HL-60 (cell line): ENCODE measurements at regions not wholly inside any gene's neighbourhood (a gene's known extent, or its start where the extent isn't known, plus 50 kb on each side); places are given as distances from the start of the nearest gene placed in this dataset.

Experiments used
- DNase-seq, 2 experiments: peaks; one replicate each; pipeline ENCODE4 v3.0.0-alpha.2; 2010 to 2020; ENCODE audit warnings: low read depth in 1 of 2, low spot score in 1 of 2
- H3K27ac ChIP-seq: fragments of 250-450 bp; sonication (Bioruptor Pico); replicated peaks from 2 replicates; pipeline ENCODE4 v1.5.1; 2020; ENCODE audit warnings: mild to moderate bottlenecking, moderate library complexity
- H3K27me3 ChIP-seq: fragments of 250-450 bp; sonication (Bioruptor Pico); 2 replicates; pipeline ENCODE4 v1.5.1; 2021; ENCODE audit warnings: mild to moderate bottlenecking, moderate library complexity; ENCODE audit not compliant: insufficient read depth, poor library complexity, severe bottlenecking
- H3K4me3 ChIP-seq: replicated peaks from 2 replicates; pipeline ENCODE4 v1.5.1; 2011; ENCODE audit warnings: mild to moderate bottlenecking, control low read depth, low read length; ENCODE audit not compliant: insufficient read depth
- GABPA ChIP-seq: IDR thresholded peaks from 2 replicates; pipeline ENCODE4 v1.6.1; 2012; ENCODE audit warnings: low read depth
- POLR2AphosphoS5 ChIP-seq: IDR thresholded peaks from 2 replicates; pipeline ENCODE4 v1.6.1; 2012; ENCODE audit warnings: low read depth
- SPI1 ChIP-seq: IDR thresholded peaks from 2 replicates; pipeline ENCODE4 v1.6.1; 2012; ENCODE audit warnings: low read depth, mild to moderate bottlenecking, borderline replicate concordance
- TF ChIP-seq, protein P1 (sequence below): IDR thresholded peaks from 2 replicates; pipeline ENCODE4 v1.6.1; 2012; ENCODE audit warnings: low read depth; ENCODE audit not compliant: insufficient replicate concordance
- TF ChIP-seq, protein P2 (sequence below): IDR thresholded peaks from one replicate; pipeline ENCODE4 v1.5.1; 2011; ENCODE audit warnings: low read length, control low read depth, inconsistent platforms; ENCODE audit not compliant: insufficient read depth

DNA sequence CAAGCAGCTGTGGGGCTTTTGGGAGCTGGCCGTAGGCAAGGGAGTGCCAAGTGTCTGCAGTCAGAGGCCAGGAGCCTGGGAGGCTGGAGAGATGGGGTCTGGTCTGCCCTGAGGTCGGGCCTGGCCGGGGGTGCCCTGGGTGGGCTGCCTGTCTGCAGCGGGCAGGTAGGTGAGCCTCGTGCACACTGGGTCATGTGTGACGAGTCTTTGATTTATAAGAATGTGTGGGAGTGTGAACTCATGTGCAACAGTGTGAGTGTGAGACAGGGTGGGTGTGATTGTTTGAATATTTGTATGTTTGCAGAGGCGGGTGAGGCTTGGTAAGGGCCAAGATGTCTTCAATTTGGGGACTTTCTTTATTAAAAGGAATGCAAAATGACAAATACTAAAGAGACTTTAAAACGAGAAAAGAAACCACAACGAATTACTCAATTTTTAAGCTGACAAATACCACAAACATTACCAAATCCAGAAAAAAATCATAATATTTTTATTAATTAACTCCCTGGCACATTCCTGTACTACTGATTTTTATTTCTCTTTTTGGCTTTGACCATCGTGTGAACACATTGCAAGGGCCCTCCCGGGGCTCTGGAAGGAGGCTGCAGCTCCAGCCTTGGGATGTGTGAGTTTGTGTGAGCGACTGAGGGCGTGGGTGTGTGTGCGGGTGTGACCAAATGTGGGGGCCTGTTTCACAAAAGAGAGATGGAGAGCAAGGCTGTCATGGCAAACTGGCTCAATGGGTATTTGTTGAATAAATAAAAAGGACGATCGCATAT lies 110.3 kb upstream of the WNT4 start:
- no peak for DNase-seq
- H3K4me3 ChIP-seq, result no peak overlapping the region
- TF ChIP-seq GABPA (no peak), SPI1 (no peak), POLR2AphosphoS5 (no peak)
- TF ChIP-seq, protein P1, sequence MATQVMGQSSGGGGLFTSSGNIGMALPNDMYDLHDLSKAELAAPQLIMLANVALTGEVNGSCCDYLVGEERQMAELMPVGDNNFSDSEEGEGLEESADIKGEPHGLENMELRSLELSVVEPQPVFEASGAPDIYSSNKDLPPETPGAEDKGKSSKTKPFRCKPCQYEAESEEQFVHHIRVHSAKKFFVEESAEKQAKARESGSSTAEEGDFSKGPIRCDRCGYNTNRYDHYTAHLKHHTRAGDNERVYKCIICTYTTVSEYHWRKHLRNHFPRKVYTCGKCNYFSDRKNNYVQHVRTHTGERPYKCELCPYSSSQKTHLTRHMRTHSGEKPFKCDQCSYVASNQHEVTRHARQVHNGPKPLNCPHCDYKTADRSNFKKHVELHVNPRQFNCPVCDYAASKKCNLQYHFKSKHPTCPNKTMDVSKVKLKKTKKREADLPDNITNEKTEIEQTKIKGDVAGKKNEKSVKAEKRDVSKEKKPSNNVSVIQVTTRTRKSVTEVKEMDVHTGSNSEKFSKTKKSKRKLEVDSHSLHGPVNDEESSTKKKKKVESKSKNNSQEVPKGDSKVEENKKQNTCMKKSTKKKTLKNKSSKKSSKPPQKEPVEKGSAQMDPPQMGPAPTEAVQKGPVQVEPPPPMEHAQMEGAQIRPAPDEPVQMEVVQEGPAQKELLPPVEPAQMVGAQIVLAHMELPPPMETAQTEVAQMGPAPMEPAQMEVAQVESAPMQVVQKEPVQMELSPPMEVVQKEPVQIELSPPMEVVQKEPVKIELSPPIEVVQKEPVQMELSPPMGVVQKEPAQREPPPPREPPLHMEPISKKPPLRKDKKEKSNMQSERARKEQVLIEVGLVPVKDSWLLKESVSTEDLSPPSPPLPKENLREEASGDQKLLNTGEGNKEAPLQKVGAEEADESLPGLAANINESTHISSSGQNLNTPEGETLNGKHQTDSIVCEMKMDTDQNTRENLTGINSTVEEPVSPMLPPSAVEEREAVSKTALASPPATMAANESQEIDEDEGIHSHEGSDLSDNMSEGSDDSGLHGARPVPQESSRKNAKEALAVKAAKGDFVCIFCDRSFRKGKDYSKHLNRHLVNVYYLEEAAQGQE, result no peak
- TF ChIP-seq, protein P2, sequence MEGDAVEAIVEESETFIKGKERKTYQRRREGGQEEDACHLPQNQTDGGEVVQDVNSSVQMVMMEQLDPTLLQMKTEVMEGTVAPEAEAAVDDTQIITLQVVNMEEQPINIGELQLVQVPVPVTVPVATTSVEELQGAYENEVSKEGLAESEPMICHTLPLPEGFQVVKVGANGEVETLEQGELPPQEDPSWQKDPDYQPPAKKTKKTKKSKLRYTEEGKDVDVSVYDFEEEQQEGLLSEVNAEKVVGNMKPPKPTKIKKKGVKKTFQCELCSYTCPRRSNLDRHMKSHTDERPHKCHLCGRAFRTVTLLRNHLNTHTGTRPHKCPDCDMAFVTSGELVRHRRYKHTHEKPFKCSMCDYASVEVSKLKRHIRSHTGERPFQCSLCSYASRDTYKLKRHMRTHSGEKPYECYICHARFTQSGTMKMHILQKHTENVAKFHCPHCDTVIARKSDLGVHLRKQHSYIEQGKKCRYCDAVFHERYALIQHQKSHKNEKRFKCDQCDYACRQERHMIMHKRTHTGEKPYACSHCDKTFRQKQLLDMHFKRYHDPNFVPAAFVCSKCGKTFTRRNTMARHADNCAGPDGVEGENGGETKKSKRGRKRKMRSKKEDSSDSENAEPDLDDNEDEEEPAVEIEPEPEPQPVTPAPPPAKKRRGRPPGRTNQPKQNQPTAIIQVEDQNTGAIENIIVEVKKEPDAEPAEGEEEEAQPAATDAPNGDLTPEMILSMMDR, result no peak

GRCh38 chr1:22254756-22255155 lies 111.9 kb upstream of the WNT4 start:
- no peak overlapping the region for H3K27ac ChIP-seq
- DNase-seq, result no peak
- TF ChIP-seq, protein P2, result no peak
- TF ChIP-seq, protein P1, result no peak
- TF ChIP-seq GABPA (no peak), POLR2AphosphoS5 (no peak), SPI1 (no peak)
- peaks cover 12% of the 10 kb centered on the region for H3K27me3 ChIP-seq
- no peak overlapping the region for H3K4me3 ChIP-seq

More for the DNA sequence above, 110.3 kb upstream of the WNT4 start:
- peaks cover 13% of the 10 kb centered on the region for H3K27me3 ChIP-seq
- H3K27ac ChIP-seq, result no peak overlapping the region

DNA sequence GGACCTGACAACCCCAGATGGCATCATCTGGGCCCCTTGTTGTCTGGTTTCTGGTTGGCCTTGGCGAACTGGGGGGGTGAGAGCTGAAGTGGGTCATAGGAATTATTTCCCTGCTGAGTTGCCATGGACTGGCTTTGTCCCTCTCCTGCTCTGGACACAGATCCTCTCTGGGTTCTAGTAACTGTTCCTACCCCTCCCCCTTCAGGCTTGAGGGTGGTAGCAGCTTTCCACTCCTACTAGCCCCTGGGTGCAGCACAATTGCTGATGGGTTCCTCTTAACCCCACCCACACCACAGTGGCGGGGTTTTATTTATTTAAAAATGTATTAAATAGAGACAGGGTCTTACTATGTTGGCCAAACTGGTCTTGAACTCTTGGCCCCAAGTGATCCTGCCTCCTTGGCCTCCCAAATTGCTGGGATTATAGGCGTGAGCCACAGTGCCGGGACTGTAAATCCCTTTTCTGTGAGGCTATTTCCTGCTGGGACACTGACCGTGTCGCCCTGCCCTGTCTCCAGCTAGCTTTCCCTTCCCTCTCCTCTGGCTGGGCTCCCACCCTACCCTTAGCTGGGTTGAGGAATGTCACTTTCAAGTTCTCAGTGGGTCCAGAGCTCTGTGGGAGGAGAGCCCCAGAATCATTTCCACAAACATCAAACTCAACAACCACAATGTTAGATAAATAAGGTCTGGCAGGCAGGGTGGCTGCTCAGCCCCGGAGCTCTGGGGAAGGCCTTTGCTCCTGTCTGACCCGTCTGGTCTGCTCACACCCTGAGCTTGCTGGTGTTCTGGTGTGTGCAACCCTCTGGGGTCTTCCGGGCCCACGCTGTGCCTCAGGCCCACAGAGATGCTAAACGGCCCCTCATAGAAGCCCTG lies 112.7 kb upstream of the WNT4 start:
- Histone ChIP-seq H3K27ac (no peak overlapping the region), H3K4me3 (no peak overlapping the region), H3K27me3 (peaks cover 14% of the 10 kb centered on the region)
- DNase-seq, result no peak
- no peak for TF ChIP-seq GABPA
- TF ChIP-seq POLR2AphosphoS5, result no peak
- no peak for TF ChIP-seq SPI1
- TF ChIP-seq, protein P1, result no peak
- TF ChIP-seq, protein P2, result no peak
